Upper lobe of right lung (tissue), 1 donor: ENCODE measurements at regions not wholly inside any gene's neighbourhood (a gene's known extent, or its start where the extent isn't known, plus 50 kb on each side); places are given as distances from the start of the nearest gene placed in this dataset.
"Not testable (repeated sequence)": the region's sequence is repeated elsewhere in the genome, so short reads cannot be mapped to it uniquely, and the experiment has no call there.

Source experiments
- ATAC-seq: fragments of 200-7000 bp; cut with Tn5 transposase; one replicate; pipeline ENCODE4 v1.9.1; 2020; ENCODE audit warnings: mild to moderate bottlenecking, moderate library complexity
- DNase-seq: peaks from one replicate; pipeline ENCODE4 v3.0.0-alpha.2; 2020
- H3K27ac ChIP-seq: fragments of 200-600 bp; one replicate; pipeline ENCODE4 v1.8.0; 2022
- H3K27me3 ChIP-seq: fragments of 200-600 bp; one replicate; pipeline ENCODE4 v1.8.0; 2022; ENCODE audit warnings: mild to moderate bottlenecking
- H3K36me3 ChIP-seq: fragments of 200-600 bp; one replicate; pipeline ENCODE4 v1.8.0; 2022
- H3K4me1 ChIP-seq: fragments of 200-600 bp; one replicate; pipeline ENCODE4 v1.8.0; 2022
- H3K4me3 ChIP-seq: fragments of 200-600 bp; one replicate; pipeline ENCODE4 v1.8.0; 2022; ENCODE audit warnings: mild to moderate bottlenecking
- H3K9me3 ChIP-seq: fragments of 200-600 bp; one replicate; pipeline ENCODE4 v1.8.0; 2022
- CTCF ChIP-seq: fragments of 200-600 bp; IDR thresholded peaks from one replicate; pipeline ENCODE4 v1.8.0; 2022; ENCODE audit warnings: antibody characterized with exemption
- intact Hi-C: fragments of 100-400 bp; cut with DNase I; formaldehyde crosslinking; loops from one replicate; pipeline ENCODE4 v1.11.0; 2022
- donor health status: DM: no; HTN: yes; CAD: no; lungs with severe emphysema.

GRCh38 chr17:31646642-31647041, 212.4 kb downstream of the COPRS start:
- no peak for TF ChIP-seq CTCF
- DNase-seq (no peak), ATAC-seq (no peak)
- H3K27me3 ChIP-seq: no peaks in the 10 kb centered on the region
- H3K36me3 ChIP-seq: no peaks in the 10 kb centered on the region
- intact Hi-C loops: no loop called here
- no peaks in the 10 kb centered on the region for H3K9me3 ChIP-seq
- H3K27ac ChIP-seq: no peak overlapping the region
- H3K4me3 ChIP-seq: no peak overlapping the region
- H3K4me1 ChIP-seq: no peaks in the 10 kb centered on the region

- peak; percentile 19 for ATAC-seq
- Histone ChIP-seq H3K4me3 (no peak overlapping the region), H3K36me3 (no peaks in the 10 kb centered on the region), H3K27ac (no peak overlapping the region), H3K27me3 (no peaks in the 10 kb centered on the region), H3K4me1 (no peaks in the 10 kb centered on the region), H3K9me3 (no peaks in the 10 kb centered on the region)
- DNase-seq: no peak
- TF ChIP-seq CTCF: no peak
- intact Hi-C loops: no loop called here
Measured at GRCh38 chr17:31645351-31645750, 213.7 kb downstream of the COPRS start.

GRCh38 chr17:31631766-31632165, 227.3 kb downstream of the COPRS start:
- Histone ChIP-seq H3K27me3 (no peaks in the 10 kb centered on the region), H3K9me3 (no peaks in the 10 kb centered on the region), H3K27ac (no peak overlapping the region), H3K4me1 (no peaks in the 10 kb centered on the region), H3K4me3 (no peak overlapping the region), H3K36me3 (no peaks in the 10 kb centered on the region)
- TF ChIP-seq CTCF: no peak
- no peak for DNase-seq
- ATAC-seq: no peak
- intact Hi-C loops: loop anchor here (10.0 kb wide), 1 partner anchor 57 kb away; no protein-coding TSS in a partner anchor

GRCh38 chr17:31630866-31631265, 228.2 kb downstream of the COPRS start:
- not testable (repeated sequence) for DNase-seq, H3K27ac ChIP-seq, H3K27me3 ChIP-seq, H3K36me3 ChIP-seq, H3K9me3 ChIP-seq, H3K4me1 ChIP-seq, H3K4me3 ChIP-seq, ATAC-seq
- intact Hi-C loops: loop anchor here (10.0 kb wide), 1 partner anchor 56 kb away; no protein-coding TSS in a partner anchor

GRCh38 chr17:31629696-31630470, 229.2 kb downstream of the COPRS start:
- DNase-seq (no peak), ATAC-seq (no peak)
- TF ChIP-seq CTCF: no peak
- no peaks in the 10 kb centered on the region for H3K27me3 ChIP-seq
- no peaks in the 10 kb centered on the region for H3K36me3 ChIP-seq
- intact Hi-C loops: loop anchor here (10.0 kb wide), 1 partner anchor 55 kb away; no protein-coding TSS in a partner anchor
- H3K4me1 ChIP-seq: no peaks in the 10 kb centered on the region
- H3K4me3 ChIP-seq: no peak overlapping the region
- H3K27ac ChIP-seq: no peak overlapping the region
- H3K9me3 ChIP-seq: peaks cover 3% of the 10 kb centered on the region

- TF ChIP-seq CTCF: no peak
- ATAC-seq: no peak
- H3K36me3 ChIP-seq: no peaks in the 10 kb centered on the region
Measured at GRCh38 chr17:31627960-31628359, 231.1 kb downstream of the COPRS start.

More at GRCh38 chr17:31627960-31628359, 231.1 kb downstream of the COPRS start:
- no peak overlapping the region for H3K4me3 ChIP-seq
- no peaks in the 10 kb centered on the region for H3K4me1 ChIP-seq
- H3K27ac ChIP-seq: no peak overlapping the region
- H3K27me3 ChIP-seq: no peaks in the 10 kb centered on the region
- DNase-seq: no peak
- intact Hi-C loops: no loop called here
- peaks cover 8% of the 10 kb centered on the region for H3K9me3 ChIP-seq
